Glutamatergic neuron (in vitro differentiated cells): ENCODE measurements at regions not wholly inside any gene's neighbourhood (a gene's known extent, or its start where the extent isn't known, plus 50 kb on each side); places are given as distances from the start of the nearest gene placed in this dataset.
"Not testable (repeated sequence)": the region's sequence is repeated elsewhere in the genome, so short reads cannot be mapped to it uniquely, and the experiment has no call there.

Experiments
- DNase-seq: peaks from one replicate; pipeline ENCODE4 v3.0.0; 2022
- H3K27ac Mint-ChIP-seq: one replicate; pipeline ENCODE4 v1.8.0; 2020; ENCODE audit warnings: mild to moderate bottlenecking, mixed read lengths, inconsistent platforms; ENCODE audit not compliant: unreplicated experiment
- H3K27me3 Mint-ChIP-seq: one replicate; pipeline ENCODE4 v1.8.0; 2020; ENCODE audit warnings: mild to moderate bottlenecking, moderate library complexity, mixed read lengths, inconsistent platforms; ENCODE audit not compliant: unreplicated experiment
- H3K36me3 Mint-ChIP-seq: one replicate; pipeline ENCODE4 v1.8.0; 2020; ENCODE audit warnings: mild to moderate bottlenecking, mixed read lengths, inconsistent platforms; ENCODE audit not compliant: unreplicated experiment
- H3K4me1 Mint-ChIP-seq: one replicate; pipeline ENCODE4 v1.8.0; 2020; ENCODE audit warnings: mild to moderate bottlenecking, low read depth, mixed read lengths, inconsistent platforms; ENCODE audit not compliant: unreplicated experiment
- H3K4me3 Mint-ChIP-seq: one replicate; pipeline ENCODE4 v1.8.0; 2020; ENCODE audit warnings: mild to moderate bottlenecking, mixed read lengths, inconsistent platforms; ENCODE audit not compliant: unreplicated experiment
- H3K9me3 Mint-ChIP-seq: one replicate; pipeline ENCODE4 v1.8.0; 2020; ENCODE audit warnings: mild to moderate bottlenecking, moderate library complexity, mixed read lengths, inconsistent platforms; ENCODE audit not compliant: unreplicated experiment
- TF ChIP-seq, protein P1 (sequence below): fragments of 200-600 bp; sonication (generic); IDR thresholded peaks from one replicate; pipeline ENCODE4 v1.5.0; 2021; ENCODE audit not compliant: partially characterized antibody, unreplicated experiment

DNA sequence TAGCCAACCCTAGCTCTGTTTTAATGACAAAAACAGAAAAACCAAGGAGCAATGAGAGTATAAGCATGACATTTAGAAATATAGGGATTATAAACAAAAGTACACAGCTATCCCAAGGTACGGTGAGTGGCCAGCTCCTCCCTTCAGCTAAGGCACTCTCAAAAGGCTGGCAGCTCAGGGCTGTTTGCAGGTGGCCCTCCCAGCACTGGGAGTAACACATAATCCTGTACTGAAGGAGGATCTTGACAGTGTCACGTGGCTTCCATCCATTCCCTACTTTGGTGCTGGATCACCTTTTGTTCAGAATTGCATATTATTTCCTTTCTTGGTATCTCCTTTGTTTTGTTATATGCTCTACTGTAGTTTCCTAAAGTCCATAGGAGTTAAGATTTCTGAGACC, 500.8 kb downstream of the KCNJ18 start:
- Mint-ChIP-seq H3K4me1 (no peaks in the 10 kb centered on the region), H3K27me3 (no peaks in the 10 kb centered on the region), H3K9me3 (no peaks in the 10 kb centered on the region), H3K36me3 (no peaks in the 10 kb centered on the region), H3K4me3 (no peak overlapping the region), H3K27ac (no peak overlapping the region)
- DNase-seq: no peak
- TF ChIP-seq, protein P1, sequence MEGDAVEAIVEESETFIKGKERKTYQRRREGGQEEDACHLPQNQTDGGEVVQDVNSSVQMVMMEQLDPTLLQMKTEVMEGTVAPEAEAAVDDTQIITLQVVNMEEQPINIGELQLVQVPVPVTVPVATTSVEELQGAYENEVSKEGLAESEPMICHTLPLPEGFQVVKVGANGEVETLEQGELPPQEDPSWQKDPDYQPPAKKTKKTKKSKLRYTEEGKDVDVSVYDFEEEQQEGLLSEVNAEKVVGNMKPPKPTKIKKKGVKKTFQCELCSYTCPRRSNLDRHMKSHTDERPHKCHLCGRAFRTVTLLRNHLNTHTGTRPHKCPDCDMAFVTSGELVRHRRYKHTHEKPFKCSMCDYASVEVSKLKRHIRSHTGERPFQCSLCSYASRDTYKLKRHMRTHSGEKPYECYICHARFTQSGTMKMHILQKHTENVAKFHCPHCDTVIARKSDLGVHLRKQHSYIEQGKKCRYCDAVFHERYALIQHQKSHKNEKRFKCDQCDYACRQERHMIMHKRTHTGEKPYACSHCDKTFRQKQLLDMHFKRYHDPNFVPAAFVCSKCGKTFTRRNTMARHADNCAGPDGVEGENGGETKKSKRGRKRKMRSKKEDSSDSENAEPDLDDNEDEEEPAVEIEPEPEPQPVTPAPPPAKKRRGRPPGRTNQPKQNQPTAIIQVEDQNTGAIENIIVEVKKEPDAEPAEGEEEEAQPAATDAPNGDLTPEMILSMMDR: no peak

DNA sequence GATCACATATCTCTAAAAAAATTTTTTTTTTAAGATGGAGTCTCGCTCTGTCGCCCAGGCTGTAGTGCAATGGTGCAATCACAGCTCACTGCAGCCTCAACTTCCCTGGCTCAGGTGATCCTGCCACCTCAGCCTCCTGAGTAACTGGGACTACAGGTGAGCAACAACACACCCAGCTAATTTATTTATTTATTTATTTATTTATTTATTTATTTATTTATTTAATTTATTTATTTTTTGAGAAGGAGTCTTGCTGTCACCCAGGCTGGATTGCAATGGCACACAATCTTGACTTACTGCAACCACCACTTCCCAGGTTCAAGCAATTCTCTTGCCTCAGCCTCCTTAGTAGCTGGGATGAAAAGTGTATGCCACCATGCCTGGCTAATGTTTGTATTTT, 507.9 kb downstream of the KCNJ18 start:
- not testable (repeated sequence) for H3K9me3 Mint-ChIP-seq, H3K36me3 Mint-ChIP-seq, H3K4me1 Mint-ChIP-seq, H3K27me3 Mint-ChIP-seq, H3K4me3 Mint-ChIP-seq, DNase-seq, H3K27ac Mint-ChIP-seq

DNA sequence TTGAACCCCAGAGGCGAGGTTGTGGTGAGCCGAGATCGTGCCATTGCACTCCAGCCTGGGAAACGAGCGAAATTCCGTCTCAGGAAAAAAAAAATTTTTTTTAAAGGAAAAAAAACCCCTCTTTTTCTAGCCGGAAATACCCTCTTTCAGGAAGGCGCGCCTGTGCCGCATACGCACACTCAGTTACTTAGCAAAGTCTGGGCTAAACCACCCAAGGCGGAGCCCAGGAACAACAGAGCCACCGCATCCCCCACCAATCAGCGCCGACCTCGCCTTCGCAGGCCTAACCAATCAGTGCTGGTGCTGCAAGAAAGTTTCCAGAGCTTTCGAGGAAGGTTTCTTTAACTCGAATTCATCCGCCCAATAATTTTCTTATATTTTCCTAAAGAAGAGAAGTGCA, 510.4 kb downstream of the KCNJ18 start:
- no peaks in the 10 kb centered on the region for H3K36me3 Mint-ChIP-seq
- H3K27ac Mint-ChIP-seq: no peak overlapping the region
- H3K4me3 Mint-ChIP-seq: no peak overlapping the region
- peaks cover 3% of the 10 kb centered on the region for H3K9me3 Mint-ChIP-seq
- TF ChIP-seq, protein P1: no peak
- H3K4me1 Mint-ChIP-seq: no peaks in the 10 kb centered on the region
- no peaks in the 10 kb centered on the region for H3K27me3 Mint-ChIP-seq
- DNase-seq: no peak

DNA sequence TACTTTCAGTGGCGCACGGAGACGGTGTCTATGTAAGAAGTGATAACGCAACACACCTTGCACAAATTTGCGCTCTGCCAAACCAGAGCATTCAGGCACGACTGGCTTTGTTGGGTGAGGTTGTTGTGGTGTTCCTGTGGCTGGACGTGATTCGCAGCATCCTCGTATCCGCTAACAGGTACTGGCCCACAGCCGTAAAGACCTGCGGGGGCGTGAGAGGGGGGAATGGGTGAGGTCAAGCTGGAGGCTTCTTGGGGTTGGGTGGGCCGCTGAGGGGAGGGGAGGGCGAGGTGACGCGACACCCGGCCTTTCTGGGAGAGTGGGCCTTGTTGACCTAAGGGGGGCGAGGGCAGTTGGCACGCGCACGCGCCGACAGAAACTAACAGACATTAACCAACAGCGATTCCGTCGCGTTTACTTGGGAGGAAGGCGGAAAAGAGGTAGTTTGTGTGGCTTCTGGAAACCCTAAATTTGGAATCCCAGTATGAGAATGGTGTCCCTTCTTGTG, 510.9 kb downstream of the KCNJ18 start:
- H3K27me3 Mint-ChIP-seq: no peaks in the 10 kb centered on the region
- no peaks in the 10 kb centered on the region for H3K4me1 Mint-ChIP-seq
- H3K4me3 Mint-ChIP-seq: no peak overlapping the region
- no peak overlapping the region for H3K27ac Mint-ChIP-seq
- TF ChIP-seq, protein P1: no peak
- peaks cover 3% of the 10 kb centered on the region for H3K9me3 Mint-ChIP-seq
- H3K36me3 Mint-ChIP-seq: no peaks in the 10 kb centered on the region
- no peak for DNase-seq

DNA sequence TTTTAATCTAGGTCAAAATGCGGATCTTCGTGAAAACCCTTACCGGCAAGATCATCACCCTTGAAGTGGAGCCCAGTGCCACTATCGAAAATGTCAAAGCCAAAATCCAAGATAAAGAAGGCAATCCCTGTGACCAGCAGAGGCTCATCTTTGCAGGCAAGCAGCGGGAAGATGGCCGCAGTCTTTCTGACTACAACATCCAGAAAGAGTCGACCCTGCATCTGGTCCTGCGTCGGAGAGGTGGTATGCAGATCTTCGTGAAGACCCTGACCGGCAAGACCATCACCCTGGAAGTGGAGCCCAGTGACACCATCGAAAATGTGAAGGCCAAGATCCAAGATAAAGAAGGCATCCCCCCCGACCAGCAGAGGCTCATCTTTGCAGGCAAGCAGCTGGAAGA, 511.8 kb downstream of the KCNJ18 start:
- H3K36me3 Mint-ChIP-seq, DNase-seq, H3K4me1 Mint-ChIP-seq, H3K27ac Mint-ChIP-seq, H3K4me3 Mint-ChIP-seq, H3K9me3 Mint-ChIP-seq, H3K27me3 Mint-ChIP-seq: not testable (repeated sequence)

DNA sequence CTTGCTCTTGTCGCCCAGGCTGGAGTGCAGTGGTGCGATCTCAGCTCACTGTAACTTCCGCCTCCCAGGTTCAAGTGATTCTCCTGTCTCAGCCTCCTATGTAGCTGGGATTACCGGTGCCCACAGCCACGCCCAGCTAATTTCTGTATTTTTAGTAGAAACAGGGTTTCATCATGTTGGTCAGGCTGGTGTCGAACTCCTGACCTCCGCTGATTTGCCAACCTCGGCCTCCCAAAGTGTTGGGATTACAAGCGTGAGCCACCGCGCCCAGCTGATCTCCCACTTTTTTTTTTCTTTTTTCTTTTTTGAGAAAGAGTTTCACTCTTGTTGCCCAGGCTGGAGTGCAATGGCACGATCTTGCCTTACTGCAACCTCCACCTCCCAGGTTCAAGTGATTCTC, 517.9 kb downstream of the KCNJ18 start:
- H3K27me3 Mint-ChIP-seq, DNase-seq, H3K9me3 Mint-ChIP-seq, H3K27ac Mint-ChIP-seq, H3K4me1 Mint-ChIP-seq, H3K4me3 Mint-ChIP-seq, H3K36me3 Mint-ChIP-seq: not testable (repeated sequence)

DNA sequence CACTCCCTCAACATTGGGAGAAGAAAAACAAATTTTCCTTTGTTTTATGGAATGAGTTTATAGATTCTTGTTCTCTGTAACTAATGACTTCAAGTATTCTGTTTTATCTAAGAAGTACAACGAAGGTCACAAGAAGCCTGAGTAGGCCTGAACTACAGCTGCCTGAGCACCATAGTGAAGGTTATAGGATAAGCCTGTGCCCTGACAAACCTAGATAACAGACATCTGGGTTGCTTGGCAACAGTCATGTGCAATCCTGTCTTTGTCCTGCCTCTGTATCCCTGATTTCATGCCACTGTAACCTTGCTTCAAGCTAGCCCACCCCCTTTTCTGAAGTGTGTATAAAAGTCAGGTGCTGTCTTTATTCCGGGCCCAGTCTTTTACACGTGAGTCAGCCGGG, 520.8 kb downstream of the KCNJ18 start:
- H3K27ac Mint-ChIP-seq, DNase-seq, H3K36me3 Mint-ChIP-seq, H3K4me1 Mint-ChIP-seq, H3K9me3 Mint-ChIP-seq, H3K4me3 Mint-ChIP-seq, H3K27me3 Mint-ChIP-seq: not testable (repeated sequence)
